Lung (tissue), 11 donors: ENCODE measurements at regions not wholly inside any gene's neighbourhood (a gene's known extent, or its start where the extent isn't known, plus 50 kb on each side); places are given as distances from the start of the nearest gene placed in this dataset.

Source experiments
- ATAC-seq: fragments of 200-7000 bp; cut with Tn5 transposase; one replicate; pipeline ENCODE4 v1.9.1; 2020; ENCODE audit warnings: moderate number of reproducible peaks; ENCODE audit not compliant: insufficient read depth, low FRiP score
- DNase-seq, 3 donors: peaks; one replicate each; pipeline ENCODE4 v3.0.0-alpha.2; 2013 to 2017
- H3K27ac ChIP-seq, 2 donors: one replicate each; pipeline ENCODE4 v1.5.1; 2013; ENCODE audit warnings: mild to moderate bottlenecking in 2 of 2, moderate library complexity in 2 of 2, control low read depth in 1 of 2, inconsistent platforms in 1 of 2, low read depth in 1 of 2, low read length in 1 of 2
- H3K27me3 ChIP-seq, 3 donors: one replicate each; pipeline ENCODE4 v1.5.1; 2013; ENCODE audit warnings: low read length in 2 of 3; ENCODE audit not compliant: control insufficient read depth in 3 of 3, insufficient read depth in 3 of 3
- H3K36me3 ChIP-seq, 4 donors: one replicate each; pipeline ENCODE4 v1.5.1; 2013; ENCODE audit warnings: low read length in 4 of 4, mild to moderate bottlenecking in 1 of 4, moderate library complexity in 1 of 4; ENCODE audit not compliant: control insufficient read depth in 4 of 4, insufficient read depth in 4 of 4
- H3K4me1 ChIP-seq, 5 donors: one replicate each; pipeline ENCODE4 v1.5.1; 2013; ENCODE audit warnings: low read length in 5 of 5, mild to moderate bottlenecking in 2 of 5, moderate library complexity in 1 of 5; ENCODE audit not compliant: control insufficient read depth in 5 of 5, insufficient read depth in 5 of 5
- H3K4me3 ChIP-seq: one replicate; pipeline ENCODE4 v1.5.1; 2013; ENCODE audit warnings: mild to moderate bottlenecking, control low read depth, moderate library complexity
- H3K9ac ChIP-seq, 2 donors: one replicate each; pipeline ENCODE4 v1.5.1; 2013; ENCODE audit warnings: low read length in 2 of 2, control low read depth in 1 of 2; ENCODE audit not compliant: insufficient read depth in 1 of 2
- H3K9me3 ChIP-seq, 4 donors: one replicate each; pipeline ENCODE4 v1.5.1; 2013; ENCODE audit warnings: low read length in 3 of 4, mild to moderate bottlenecking in 1 of 4, moderate library complexity in 1 of 4; ENCODE audit not compliant: control insufficient read depth in 4 of 4, insufficient read depth in 3 of 4
- CTCF ChIP-seq: IDR thresholded peaks from 2 replicates; pipeline ENCODE4 v1.5.1; 2012; ENCODE audit warnings: mild to moderate bottlenecking; ENCODE audit errors: control extremely low read depth, extremely low read depth
- WGBS, 2 donors: extraction: QIAGEN DNeasy Blood & Tissue Kit; methylation state at CpG; one replicate each; pipeline ENCODE4 v1.1.7; 2013; 5-methylcytosine and 5-hydroxymethylcytosine counted together
- donor health status: control.
- donor health status: control.
- donor health status: Bipolar disorder and iron deficiency.
- donor health status: healthy.
- donor health status: DM: yes; HTN: yes; CAD: no.

- DNase-seq, result no peak
- no peaks in the 10 kb centered on the region for H3K27me3 ChIP-seq
- peaks cover 0 to 9% (median 0%) of the 10 kb centered on the region in 4 donors for H3K9me3 ChIP-seq
- no peak for ATAC-seq
- no peaks in the 10 kb centered on the region for H3K36me3 ChIP-seq
- TF ChIP-seq CTCF, result no peak
- peaks cover 0 to 9% (median 3%) of the 10 kb centered on the region in 5 donors for H3K4me1 ChIP-seq
- H3K4me3 ChIP-seq, result no peak overlapping the region
- 56 to 69% methylated on average over 5 of the region's 5 CpGs for WGBS, 2 donors
- H3K27ac ChIP-seq, result no peak overlapping the region
- H3K9ac ChIP-seq, result no peak overlapping the region
These were observed 493.9 kb downstream of the CCDC171 start for GRCh38 chr9:16046713-16047112.

- Histone ChIP-seq H3K9ac (no peak overlapping the region), H3K36me3 (no peaks in the 10 kb centered on the region), H3K9me3 (peaks cover 0 to 9% (median 0%) of the 10 kb centered on the region in 4 donors), H3K27me3 (no peaks in the 10 kb centered on the region), H3K27ac (no peak overlapping the region), H3K4me1 (peaks cover 0 to 9% (median 3%) of the 10 kb centered on the region in 5 donors), H3K4me3 (no peak overlapping the region)
- DNase-seq (no peak), ATAC-seq (no peak)
- TF ChIP-seq CTCF, result no peak
- WGBS, 2 donors, result 86 to 90% methylated on average over 5 of the region's 5 CpGs
These were observed 495.3 kb downstream of the CCDC171 start for GRCh38 chr9:16048129-16048528.

GRCh38 chr9:16052146-16052545 lies 499.3 kb downstream of the CCDC171 start:
- H3K9me3 ChIP-seq, result peaks cover 0 to 5% (median 0%) of the 10 kb centered on the region in 4 donors
- H3K4me1 ChIP-seq, result peaks cover 0 to 3% (median 0%) of the 10 kb centered on the region in 5 donors
- TF ChIP-seq CTCF, result no peak
- no peak overlapping the region for H3K4me3 ChIP-seq
- 89 to 92% methylated on average over 5 of the region's 5 CpGs for WGBS, 2 donors
- H3K27me3 ChIP-seq, result no peaks in the 10 kb centered on the region
- no peak overlapping the region for H3K27ac ChIP-seq
- DNase-seq, result no peak
- no peak overlapping the region for H3K9ac ChIP-seq
- no peaks in the 10 kb centered on the region for H3K36me3 ChIP-seq
- no peak for ATAC-seq
